ENCODE measurements at regions not wholly inside any gene's neighbourhood (a gene's known extent, or its start where the extent isn't known, plus 50 kb on each side); places are given as distances from the start of the nearest gene placed in this dataset.

DNA sequence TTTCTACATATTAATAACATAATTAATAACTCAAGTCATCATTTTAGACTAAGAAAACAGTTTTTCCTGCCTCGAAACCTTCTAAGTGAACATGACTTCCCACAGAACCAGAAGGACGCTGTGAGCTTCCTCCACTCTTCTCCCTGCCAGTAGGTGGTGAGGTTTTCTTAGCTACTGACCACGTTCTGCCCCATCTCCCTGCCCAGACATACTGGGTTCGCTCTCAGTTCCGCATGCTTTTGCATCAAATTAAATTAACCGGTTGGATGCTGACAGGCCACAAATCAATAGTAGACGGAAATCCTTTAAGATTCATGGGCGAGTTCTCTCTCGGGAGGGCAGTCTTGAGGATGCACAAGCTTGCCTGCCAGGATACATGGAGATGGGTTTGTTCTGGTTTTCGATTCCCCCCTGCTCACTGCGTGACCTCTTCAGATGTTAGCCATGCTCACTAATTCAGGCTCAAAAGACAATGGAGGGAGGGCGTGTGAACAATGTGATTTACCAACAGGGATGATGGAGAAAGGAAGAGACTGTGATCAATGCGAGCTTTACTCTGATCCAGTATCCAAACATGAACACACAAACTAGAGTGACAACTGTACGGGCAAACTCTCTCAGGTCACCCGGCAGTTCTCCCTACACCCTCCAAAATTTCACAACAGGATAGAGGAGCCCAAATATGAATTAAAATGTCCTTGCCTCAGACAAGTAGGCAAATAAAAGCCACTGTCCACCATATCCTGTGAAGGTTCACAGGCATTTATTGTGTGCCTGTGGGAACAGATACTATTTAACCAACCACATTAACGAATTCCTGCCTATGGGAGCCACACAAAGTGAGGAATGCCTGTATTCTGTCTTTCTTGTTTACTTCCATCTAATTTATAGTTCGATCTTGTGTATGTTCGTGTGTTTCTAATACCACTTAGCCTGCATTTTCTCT lies 375.7 kb downstream of the EIPR1 start:
- no peaks in the 10 kb centered on the region for H4K20me1 ChIP-seq (ENCODE audit: insufficient read depth, low read length)
- no peak overlapping the region for H3K27ac ChIP-seq (ENCODE audit: low read depth, low read length, poor library complexity, severe bottlenecking)
- no TSS peak for BruUV-seq (replicated peaks)
- H3K4me2 ChIP-seq (ENCODE audit: low read length), result no peak overlapping the region
- no peak overlapping the region for H2AFZ ChIP-seq (ENCODE audit: low read length)
- no peak for TF ChIP-seq EZH2phosphoT487 (IDR thresholded peaks at IDR 0.05; ENCODE audit: borderline replicate concordance, low read depth, low read length)
- TF ChIP-seq, protein P1, sequence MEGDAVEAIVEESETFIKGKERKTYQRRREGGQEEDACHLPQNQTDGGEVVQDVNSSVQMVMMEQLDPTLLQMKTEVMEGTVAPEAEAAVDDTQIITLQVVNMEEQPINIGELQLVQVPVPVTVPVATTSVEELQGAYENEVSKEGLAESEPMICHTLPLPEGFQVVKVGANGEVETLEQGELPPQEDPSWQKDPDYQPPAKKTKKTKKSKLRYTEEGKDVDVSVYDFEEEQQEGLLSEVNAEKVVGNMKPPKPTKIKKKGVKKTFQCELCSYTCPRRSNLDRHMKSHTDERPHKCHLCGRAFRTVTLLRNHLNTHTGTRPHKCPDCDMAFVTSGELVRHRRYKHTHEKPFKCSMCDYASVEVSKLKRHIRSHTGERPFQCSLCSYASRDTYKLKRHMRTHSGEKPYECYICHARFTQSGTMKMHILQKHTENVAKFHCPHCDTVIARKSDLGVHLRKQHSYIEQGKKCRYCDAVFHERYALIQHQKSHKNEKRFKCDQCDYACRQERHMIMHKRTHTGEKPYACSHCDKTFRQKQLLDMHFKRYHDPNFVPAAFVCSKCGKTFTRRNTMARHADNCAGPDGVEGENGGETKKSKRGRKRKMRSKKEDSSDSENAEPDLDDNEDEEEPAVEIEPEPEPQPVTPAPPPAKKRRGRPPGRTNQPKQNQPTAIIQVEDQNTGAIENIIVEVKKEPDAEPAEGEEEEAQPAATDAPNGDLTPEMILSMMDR (conservative IDR thresholded peaks at IDR 0.05; ENCODE audit: low read length), result peak; percentile 58
- peak; percentile 18 for DNase-seq (ENCODE audit: low spot score)
- no peaks in the 10 kb centered on the region for H3K9me3 ChIP-seq (ENCODE audit: low read length)
- H3K4me3 ChIP-seq (ENCODE audit: low read depth, low read length, poor library complexity, severe bottlenecking), result no peak overlapping the region
- H3K9me2 ChIP-seq (ENCODE audit: insufficient read depth, low read length), result no peaks in the 10 kb centered on the region
- H3K4me1 ChIP-seq (ENCODE audit: insufficient read depth, low read length, poor library complexity, severe bottlenecking), result no peaks in the 10 kb centered on the region
- CTCF ChIA-PET (ENCODE audit: unreplicated experiment), result no interaction called here
- H3K36me3 ChIP-seq (ENCODE audit: insufficient read depth, low read length), result no peaks in the 10 kb centered on the region
- POLR2A ChIA-PET, result no interaction called here
- H3K79me2 ChIP-seq (ENCODE audit: insufficient read depth, low read depth, low read length), result no peaks in the 10 kb centered on the region
- intact Hi-C loops (cut with micrococcal nuclease; ENCODE audit: unreplicated experiment), result loop anchor here (1.0 to 10.0 kb wide), 3 partner anchors 149 to 460 kb away; no protein-coding TSS in a partner anchor

DNA sequence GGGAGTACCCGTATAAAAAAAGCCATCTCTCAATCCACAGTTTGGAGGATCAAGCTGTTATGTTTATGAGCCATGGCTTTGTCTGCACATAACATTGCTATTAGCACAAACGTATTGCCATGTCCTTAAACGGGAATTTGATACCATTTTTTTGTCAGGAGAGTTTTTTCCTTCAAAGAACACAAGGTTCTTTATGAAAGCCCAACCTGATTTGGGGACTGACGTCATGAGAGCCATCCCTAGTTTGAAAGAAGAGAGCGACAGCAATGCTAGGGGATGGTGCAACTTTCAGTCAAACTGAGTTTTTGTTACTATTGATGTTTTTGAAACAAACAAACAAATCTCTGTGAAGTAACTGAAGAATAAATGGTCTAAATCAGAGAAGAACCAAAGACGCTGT lies 376.6 kb downstream of the EIPR1 start:
- no TSS peak for BruUV-seq (replicated peaks)
- Histone ChIP-seq H3K4me1 (ENCODE audit: insufficient read depth, low read length, poor library complexity, severe bottlenecking) (no peaks in the 10 kb centered on the region), H3K4me2 (ENCODE audit: low read length) (no peak overlapping the region), H4K20me1 (ENCODE audit: insufficient read depth, low read length) (no peaks in the 10 kb centered on the region), H3K9me2 (ENCODE audit: insufficient read depth, low read length) (no peaks in the 10 kb centered on the region), H3K27ac (ENCODE audit: low read depth, low read length, poor library complexity, severe bottlenecking) (no peak overlapping the region), H3K79me2 (ENCODE audit: insufficient read depth, low read depth, low read length) (no peaks in the 10 kb centered on the region), H3K9me3 (ENCODE audit: low read length) (no peaks in the 10 kb centered on the region), H3K36me3 (ENCODE audit: insufficient read depth, low read length) (no peaks in the 10 kb centered on the region), H2AFZ (ENCODE audit: low read length) (no peak overlapping the region), H3K4me3 (ENCODE audit: low read depth, low read length, poor library complexity, severe bottlenecking) (no peak overlapping the region)
- POLR2A ChIA-PET, result no interaction called here
- DNase-seq (ENCODE audit: low spot score), result no peak
- CTCF ChIA-PET (ENCODE audit: unreplicated experiment), result no interaction called here
- TF ChIP-seq, protein P1 (conservative IDR thresholded peaks at IDR 0.05; ENCODE audit: low read length), result no peak
- no peak for TF ChIP-seq EZH2phosphoT487 (IDR thresholded peaks at IDR 0.05; ENCODE audit: borderline replicate concordance, low read depth, low read length)
- intact Hi-C loops (cut with micrococcal nuclease; ENCODE audit: unreplicated experiment), result loop anchor here (1.0 to 10.0 kb wide), 3 partner anchors 150 to 461 kb away; no protein-coding TSS in a partner anchor

DNA sequence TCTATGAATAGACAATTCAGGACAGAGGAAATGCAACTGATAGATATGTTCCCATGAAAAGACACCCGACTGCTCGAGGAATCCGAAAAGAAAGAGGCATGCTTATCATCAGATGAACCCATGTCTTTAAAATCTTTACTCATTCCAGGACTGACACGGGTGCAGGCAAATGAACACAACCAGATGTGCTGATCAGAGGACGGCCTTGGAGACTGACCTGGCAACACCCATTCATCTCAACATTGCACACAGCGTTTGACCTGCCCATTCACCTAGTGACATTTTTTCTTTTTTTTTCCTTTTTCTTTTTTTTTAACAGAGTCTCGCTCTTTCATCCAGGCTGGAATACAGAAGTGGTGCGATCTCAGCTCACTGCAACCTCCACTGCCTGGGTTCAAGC lies 377.5 kb downstream of the EIPR1 start:
- CTCF ChIA-PET (ENCODE audit: unreplicated experiment), result no interaction called here
- intact Hi-C loops (cut with micrococcal nuclease; ENCODE audit: unreplicated experiment), result loop anchor here (5.0 to 10.0 kb wide), 2 partner anchors 305 to 462 kb away; no protein-coding TSS in a partner anchor
- BruUV-seq (replicated peaks), result no TSS peak

More for the DNA sequence above, 377.5 kb downstream of the EIPR1 start:
- no peaks in the 10 kb centered on the region for H3K9me2 ChIP-seq (ENCODE audit: insufficient read depth, low read length)
- no peaks in the 10 kb centered on the region for H3K79me2 ChIP-seq (ENCODE audit: insufficient read depth, low read depth, low read length)
- no peak for DNase-seq (ENCODE audit: low spot score)
- no peaks in the 10 kb centered on the region for H4K20me1 ChIP-seq (ENCODE audit: insufficient read depth, low read length)
- TF ChIP-seq, protein P1 (conservative IDR thresholded peaks at IDR 0.05; ENCODE audit: low read length), result no peak
- no peak for TF ChIP-seq EZH2phosphoT487 (IDR thresholded peaks at IDR 0.05; ENCODE audit: borderline replicate concordance, low read depth, low read length)
- no peaks in the 10 kb centered on the region for H3K9me3 ChIP-seq (ENCODE audit: low read length)
- H2AFZ ChIP-seq (ENCODE audit: low read length), result no peak overlapping the region
- H3K4me3 ChIP-seq (ENCODE audit: low read depth, low read length, poor library complexity, severe bottlenecking), result no peak overlapping the region
- no peak overlapping the region for H3K4me2 ChIP-seq (ENCODE audit: low read length)
- H3K36me3 ChIP-seq (ENCODE audit: insufficient read depth, low read length), result no peaks in the 10 kb centered on the region
- H3K4me1 ChIP-seq (ENCODE audit: insufficient read depth, low read length, poor library complexity, severe bottlenecking), result no peaks in the 10 kb centered on the region
- no peak overlapping the region for H3K27ac ChIP-seq (ENCODE audit: low read depth, low read length, poor library complexity, severe bottlenecking)
- POLR2A ChIA-PET, result no interaction called here
